Activated T-cell treated with anti-CD3 and anti-CD28 coated beads, Interleukin-2, amount 50 U/mL, for 72 hours (primary cell): ENCODE measurements at regions not wholly inside any gene's neighbourhood (a gene's known extent, or its start where the extent isn't known, plus 50 kb on each side); places are given as distances from the start of the nearest gene placed in this dataset.
"Not testable (repeated sequence)": the region's sequence is repeated elsewhere in the genome, so short reads cannot be mapped to it uniquely, and the experiment has no call there.

Experiments used
- ATAC-seq, 2 donors: fragments of 150-1000 bp; cut with Tn5 transposase; replicated peaks in 1 of 2; 2 replicates each; pipeline ENCODE4 v1.10.0; 2021; ENCODE audit warnings: moderate library complexity in 2 of 2, mild to moderate bottlenecking in 1 of 2
- DNase-seq, 2 donors: peaks; one replicate each; pipeline ENCODE4 v3.0.0; 2021 to 2022; ENCODE audit warnings: mixed read lengths in 1 of 2
- H3K27ac Mint-ChIP-seq: one replicate; pipeline ENCODE4 v1.8.0; 2022; ENCODE audit warnings: mild to moderate bottlenecking, moderate library complexity, mixed read lengths
- H3K27me3 Mint-ChIP-seq: one replicate; pipeline ENCODE4 v1.8.0; 2022; ENCODE audit warnings: low read depth, mixed read lengths
- H3K36me3 Mint-ChIP-seq, 2 donors: one replicate each; pipeline ENCODE4 v1.8.0; 2022; ENCODE audit warnings: mixed read lengths in 2 of 2, mild to moderate bottlenecking in 1 of 2; ENCODE audit not compliant: insufficient read depth in 2 of 2
- H3K4me1 Mint-ChIP-seq: one replicate; pipeline ENCODE4 v1.8.0; 2022; ENCODE audit warnings: low read depth, mixed read lengths
- H3K4me3 Mint-ChIP-seq, 2 donors: one replicate each; pipeline ENCODE4 v1.8.0; 2022; ENCODE audit warnings: mild to moderate bottlenecking in 2 of 2, mixed read lengths in 2 of 2, moderate library complexity in 2 of 2
- H3K9me3 Mint-ChIP-seq, 2 donors: one replicate each; pipeline ENCODE4 v1.8.0; 2022; ENCODE audit warnings: mixed read lengths in 2 of 2

GRCh38 chr12:80015660-80016059 is 80.8 kb upstream of the PPP1R12A start:
- H3K9me3 Mint-ChIP-seq, result peaks cover 0 to 4% of the 10 kb centered on the region in 2 donors
- H3K4me3 Mint-ChIP-seq, result no peak overlapping the region

DNA sequence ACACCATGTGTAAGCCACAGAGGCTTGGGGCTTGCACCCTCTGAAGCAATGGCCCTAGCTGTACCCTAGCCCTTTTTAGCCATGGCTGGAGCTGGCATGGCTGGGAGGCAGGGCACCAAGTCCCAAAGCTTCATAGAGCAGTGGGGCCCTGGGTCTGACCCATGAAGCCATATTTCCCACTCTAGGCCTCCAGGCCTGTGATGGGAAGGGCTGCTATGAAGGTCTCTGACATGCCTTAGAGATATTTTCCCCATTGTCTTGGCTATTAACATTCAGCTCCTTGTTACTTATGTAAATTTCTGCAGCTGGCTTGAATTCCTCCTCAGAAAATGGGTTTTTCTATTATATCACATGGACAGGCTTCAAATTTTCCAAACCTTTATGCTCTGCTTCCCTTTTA is 68.8 kb upstream of the PPP1R12A start:
- H3K4me3 Mint-ChIP-seq, ATAC-seq, H3K9me3 Mint-ChIP-seq, H3K27ac Mint-ChIP-seq, H3K4me1 Mint-ChIP-seq, H3K36me3 Mint-ChIP-seq, DNase-seq, H3K27me3 Mint-ChIP-seq: not testable (repeated sequence)

More at GRCh38 chr12:80015660-80016059, 80.8 kb upstream of the PPP1R12A start:
- Mint-ChIP-seq H3K4me1 (no peaks in the 10 kb centered on the region), H3K27me3 (peaks cover 7% of the 10 kb centered on the region), H3K36me3 (peaks cover 2 to 5% of the 10 kb centered on the region in 2 donors), H3K27ac (no peak overlapping the region)
- no peak for DNase-seq
- ATAC-seq, result no peak

GRCh38 chr12:80001562-80001961 is 66.7 kb upstream of the PPP1R12A start:
- Mint-ChIP-seq H3K27ac (no peak overlapping the region), H3K4me3 (no peak overlapping the region), H3K4me1 (no peaks in the 10 kb centered on the region), H3K36me3 (no peaks in the 10 kb centered on the region), H3K9me3 (no peaks in the 10 kb centered on the region), H3K27me3 (no peaks in the 10 kb centered on the region)
- DNase-seq, result no peak
- no peak for ATAC-seq

DNA sequence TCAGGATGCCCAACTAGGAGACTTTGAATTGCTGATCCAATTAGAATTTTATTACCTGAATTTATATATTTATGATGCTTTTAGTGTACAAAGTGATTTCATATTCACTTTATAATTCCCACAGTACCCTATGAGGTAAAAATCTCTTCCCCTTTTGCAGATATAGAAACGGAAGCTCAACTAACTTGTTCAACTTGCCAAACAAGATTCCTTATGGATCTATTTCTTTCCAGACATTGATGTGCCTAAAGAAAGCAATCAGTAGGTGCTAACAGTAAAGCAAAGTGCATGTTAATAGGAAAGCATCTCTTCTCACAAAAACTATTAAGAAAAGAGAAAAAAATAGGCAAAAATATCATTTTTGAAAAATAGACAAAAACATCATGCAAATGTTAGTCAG is 65.9 kb upstream of the PPP1R12A start:
- peaks cover 5% of the 10 kb centered on the region for H3K27me3 Mint-ChIP-seq
- no peaks in the 10 kb centered on the region for H3K4me1 Mint-ChIP-seq
- DNase-seq (no peak), ATAC-seq (no peak)
- no peak overlapping the region for H3K4me3 Mint-ChIP-seq
- no peaks in the 10 kb centered on the region for H3K9me3 Mint-ChIP-seq
- no peaks in the 10 kb centered on the region for H3K36me3 Mint-ChIP-seq
- H3K27ac Mint-ChIP-seq, result no peak overlapping the region

GRCh38 chr12:79998554-79998953 is 63.7 kb upstream of the PPP1R12A start:
- Mint-ChIP-seq H3K27me3 (peaks cover 11% of the 10 kb centered on the region), H3K9me3 (peaks cover 0 to 2% of the 10 kb centered on the region in 2 donors), H3K36me3 (no peaks in the 10 kb centered on the region), H3K4me3 (no peak overlapping the region), H3K27ac (no peak overlapping the region), H3K4me1 (no peaks in the 10 kb centered on the region)
- ATAC-seq, result no peak
- no peak for DNase-seq

DNA sequence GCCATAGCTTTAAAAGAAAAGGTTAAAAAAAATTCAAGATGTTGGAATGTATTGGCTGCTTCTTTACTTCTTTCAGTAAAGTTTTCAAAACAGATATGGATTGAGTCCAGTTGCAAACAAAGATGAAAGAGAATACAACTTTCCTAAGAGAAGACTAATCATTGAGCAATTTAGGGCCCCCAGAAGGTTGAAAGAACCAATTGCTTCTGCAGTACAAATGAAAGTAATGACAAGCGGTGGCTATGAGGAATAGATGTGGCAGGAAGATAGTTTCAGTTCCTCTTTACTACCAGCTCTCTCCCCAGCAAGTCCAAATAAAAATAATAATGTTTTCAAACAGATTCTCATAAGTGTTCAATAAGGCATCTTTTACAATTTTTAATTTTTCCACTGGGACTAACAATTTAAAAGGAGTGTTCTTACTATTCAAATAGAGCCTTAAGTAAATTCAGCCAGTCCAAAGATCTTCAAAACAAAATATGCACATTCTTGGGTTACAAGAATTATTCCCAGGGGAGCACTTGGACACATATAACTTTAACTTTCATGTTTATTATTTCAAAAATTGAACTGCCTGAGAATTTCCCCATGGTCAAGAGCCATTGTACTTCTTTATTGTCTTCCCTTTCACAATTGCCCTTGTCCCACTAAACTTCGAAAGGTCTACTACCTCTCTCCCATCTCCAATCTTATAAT is 62.3 kb upstream of the PPP1R12A start:
- H3K9me3 Mint-ChIP-seq, result peaks cover 0 to 2% of the 10 kb centered on the region in 2 donors
- no peak overlapping the region for H3K27ac Mint-ChIP-seq
- no peaks in the 10 kb centered on the region for H3K36me3 Mint-ChIP-seq
- H3K4me1 Mint-ChIP-seq, result no peaks in the 10 kb centered on the region
- no peak overlapping the region for H3K4me3 Mint-ChIP-seq
- peaks cover 11% of the 10 kb centered on the region for H3K27me3 Mint-ChIP-seq
- ATAC-seq, result no peak
- DNase-seq, result no peak

DNA sequence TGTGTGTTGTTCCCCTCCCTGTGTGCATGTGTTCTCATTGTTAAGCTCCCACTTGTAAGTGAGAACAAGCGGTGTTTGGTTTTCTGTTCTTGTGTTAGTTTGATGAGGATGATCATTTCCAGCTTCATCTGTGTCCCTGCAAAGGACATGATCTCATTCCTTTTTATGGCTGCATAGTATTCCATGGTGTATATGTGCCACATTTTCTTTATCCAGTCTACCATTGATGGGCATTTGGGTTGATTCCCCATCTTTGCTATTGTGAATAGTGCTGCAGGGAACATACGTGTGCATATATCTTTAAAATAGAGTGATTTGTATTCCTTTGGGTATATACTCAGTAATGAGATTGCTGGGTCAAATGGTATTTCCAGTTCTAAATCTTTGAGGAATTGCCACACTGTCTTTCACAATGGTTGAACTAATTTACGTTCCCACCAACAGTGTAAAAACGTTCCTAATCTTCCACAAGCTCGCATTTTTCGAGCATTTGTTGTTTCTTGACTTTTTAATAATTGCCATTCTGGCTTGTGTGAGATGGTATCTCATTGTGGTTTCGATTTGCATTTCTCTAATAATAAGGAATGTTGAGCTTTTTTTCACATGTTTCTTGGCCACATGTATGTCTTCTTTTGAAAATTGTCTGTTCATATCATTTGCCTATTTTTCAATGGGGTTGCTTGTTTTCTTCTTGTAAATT is 60.6 kb upstream of the PPP1R12A start:
- H3K27ac Mint-ChIP-seq, DNase-seq, H3K9me3 Mint-ChIP-seq, H3K4me1 Mint-ChIP-seq, ATAC-seq, H3K4me3 Mint-ChIP-seq, H3K36me3 Mint-ChIP-seq: not testable (repeated sequence)
- peaks cover 11% of the 10 kb centered on the region for H3K27me3 Mint-ChIP-seq

GRCh38 chr12:79993106-79993862 is 58.4 kb upstream of the PPP1R12A start:
- Mint-ChIP-seq H3K27me3 (peaks cover 11% of the 10 kb centered on the region), H3K9me3 (peaks cover 0 to 2% of the 10 kb centered on the region in 2 donors), H3K4me3 (no peak overlapping the region), H3K27ac (no peak overlapping the region), H3K36me3 (no peaks in the 10 kb centered on the region), H3K4me1 (peaks cover 5% of the 10 kb centered on the region)
- DNase-seq (no peak), ATAC-seq (no peak)

- no peak for DNase-seq
- H3K4me3 Mint-ChIP-seq, result no peak overlapping the region
- H3K27ac Mint-ChIP-seq, result no peak overlapping the region
- H3K9me3 Mint-ChIP-seq, result peaks cover 0 to 2% of the 10 kb centered on the region in 2 donors
- no peak for ATAC-seq
- H3K4me1 Mint-ChIP-seq, result peaks cover 5% of the 10 kb centered on the region
- H3K27me3 Mint-ChIP-seq, result peaks cover 21% of the 10 kb centered on the region
- H3K36me3 Mint-ChIP-seq, result no peaks in the 10 kb centered on the region
Measured at GRCh38 chr12:79991586-79991985, 56.7 kb upstream of the PPP1R12A start.

DNA sequence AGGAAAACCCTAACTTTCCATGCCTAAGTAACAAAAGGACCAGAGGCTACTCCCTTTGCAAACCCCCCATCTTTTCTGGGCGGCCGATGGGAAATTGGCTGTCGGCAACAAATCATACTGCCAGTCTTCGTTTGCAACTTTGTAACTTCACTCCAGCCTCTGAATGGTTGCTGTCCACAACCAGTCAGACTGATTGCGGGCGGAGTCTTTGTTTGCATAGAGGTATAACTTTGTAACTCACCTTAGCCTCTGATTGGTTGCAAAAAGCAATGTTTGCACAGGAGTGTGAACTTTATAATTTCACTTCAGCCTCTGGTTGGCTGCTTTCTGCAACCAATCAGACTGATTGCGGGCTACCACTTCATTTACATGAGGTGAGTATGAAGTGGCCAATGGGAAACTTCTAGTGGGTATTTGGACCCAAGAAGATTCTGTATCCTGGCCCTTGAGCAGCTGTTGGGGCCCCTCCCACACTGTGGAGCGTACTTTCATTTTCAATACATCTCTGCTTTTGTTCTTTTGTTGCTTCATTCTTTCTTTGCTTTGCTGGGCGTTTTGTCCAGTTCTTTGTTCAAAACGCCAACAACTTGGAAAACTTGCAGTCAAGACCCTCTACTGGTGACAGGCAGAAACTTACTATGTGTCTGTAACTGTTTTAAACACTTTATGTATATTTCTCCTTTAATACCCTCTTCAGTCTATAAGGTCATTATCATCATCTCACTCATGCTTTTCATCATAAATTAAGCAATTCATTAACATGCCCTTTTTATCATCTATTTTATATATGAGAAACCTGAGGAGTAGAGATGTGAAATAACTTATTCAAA is 55.8 kb upstream of the PPP1R12A start:
- H3K27me3 Mint-ChIP-seq, result peaks cover 17% of the 10 kb centered on the region

GRCh38 chr12:79988368-79988767 is 53.5 kb upstream of the PPP1R12A start:
- Mint-ChIP-seq H3K9me3 (no peaks in the 10 kb centered on the region), H3K4me3 (no peak overlapping the region), H3K36me3 (no peaks in the 10 kb centered on the region), H3K27ac (no peak overlapping the region), H3K4me1 (peaks cover 5% of the 10 kb centered on the region), H3K27me3 (peaks cover 21% of the 10 kb centered on the region)
- no peak for ATAC-seq
- DNase-seq, result no peak

More for the DNA sequence above, 55.8 kb upstream of the PPP1R12A start:
- not testable (repeated sequence) for H3K4me3 Mint-ChIP-seq, DNase-seq, H3K27ac Mint-ChIP-seq, ATAC-seq, H3K9me3 Mint-ChIP-seq, H3K4me1 Mint-ChIP-seq, H3K36me3 Mint-ChIP-seq

GRCh38 chr12:79987731-79988130 is 52.8 kb upstream of the PPP1R12A start:
- Mint-ChIP-seq H3K27me3 (peaks cover 24% of the 10 kb centered on the region), H3K4me1 (peaks cover 5% of the 10 kb centered on the region), H3K9me3 (no peaks in the 10 kb centered on the region), H3K27ac (no peak overlapping the region), H3K4me3 (no peak overlapping the region), H3K36me3 (no peaks in the 10 kb centered on the region)
- ATAC-seq (no peak), DNase-seq (no peak)
